Duodenal mucosa (tissue), 2 donors: ENCODE measurements at regions not wholly inside any gene's neighbourhood (a gene's known extent, or its start where the extent isn't known, plus 50 kb on each side); places are given as distances from the start of the nearest gene placed in this dataset.

Source experiments
- H3K27ac ChIP-seq: one replicate; pipeline ENCODE4 v1.7.0; 2013; ENCODE audit warnings: low read depth, low read length
- H3K27me3 ChIP-seq, 2 donors: one replicate each; pipeline ENCODE4 v1.7.0; 2013; ENCODE audit warnings: low read length in 2 of 2, control low read depth in 1 of 2; ENCODE audit not compliant: insufficient read depth in 2 of 2, control insufficient read depth in 1 of 2
- H3K36me3 ChIP-seq, 2 donors: one replicate each; pipeline ENCODE4 v1.7.0; 2013; ENCODE audit warnings: low read length in 2 of 2, control low read depth in 1 of 2; ENCODE audit not compliant: insufficient read depth in 2 of 2, control insufficient read depth in 1 of 2
- H3K4me1 ChIP-seq, 2 donors: one replicate each; pipeline ENCODE4 v1.7.0; 2013; ENCODE audit warnings: low read length in 2 of 2, control low read depth in 1 of 2; ENCODE audit not compliant: insufficient read depth in 2 of 2, control insufficient read depth in 1 of 2
- H3K4me3 ChIP-seq, 2 donors: one replicate each; pipeline ENCODE4 v1.7.0; 2013; ENCODE audit warnings: low read length in 2 of 2, low read depth in 1 of 2
- H3K9ac ChIP-seq, 2 donors: one replicate each; pipeline ENCODE4 v1.7.0; 2013; ENCODE audit warnings: low read length in 2 of 2, low read depth in 1 of 2
- H3K9me3 ChIP-seq, 2 donors: one replicate each; pipeline ENCODE4 v1.7.0; 2013; ENCODE audit warnings: low read length in 2 of 2, control low read depth in 1 of 2; ENCODE audit not compliant: control insufficient read depth in 1 of 2

GRCh38 chr6:134529921-134530320 is 212.0 kb upstream of the SGK1 start:
- Histone ChIP-seq H3K4me3 (no peak overlapping the region), H3K27ac (no peak overlapping the region), H3K4me1 (peaks cover 0 to 14% of the 10 kb centered on the region in 2 donors), H3K36me3 (no peaks in the 10 kb centered on the region), H3K9me3 (no peaks in the 10 kb centered on the region), H3K9ac (no peak overlapping the region), H3K27me3 (no peaks in the 10 kb centered on the region)

DNA sequence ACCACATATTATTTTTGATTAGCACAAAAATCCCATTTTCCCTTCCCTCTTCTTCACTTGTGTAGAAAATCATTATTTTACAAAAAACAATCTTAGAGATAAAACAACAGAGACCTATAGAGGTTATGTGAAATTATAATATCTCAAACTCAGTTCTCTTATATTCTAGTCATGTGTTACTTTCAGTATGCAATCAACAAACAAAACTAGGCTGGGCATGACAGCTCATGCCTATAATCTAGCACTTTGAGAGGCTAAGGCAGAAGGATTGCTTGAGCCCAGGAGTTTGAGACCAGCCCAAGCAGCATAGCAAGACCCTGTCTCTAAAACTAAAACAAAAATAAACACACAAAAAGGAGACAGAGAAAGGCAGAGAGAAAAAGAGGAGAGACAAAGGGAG is 211.4 kb upstream of the SGK1 start:
- peaks cover 0 to 14% of the 10 kb centered on the region in 2 donors for H3K4me1 ChIP-seq
- H3K4me3 ChIP-seq: no peak overlapping the region
- no peak overlapping the region for H3K27ac ChIP-seq
- H3K9ac ChIP-seq: no peak overlapping the region
- H3K27me3 ChIP-seq: no peaks in the 10 kb centered on the region
- H3K36me3 ChIP-seq: no peaks in the 10 kb centered on the region
- no peaks in the 10 kb centered on the region for H3K9me3 ChIP-seq

DNA sequence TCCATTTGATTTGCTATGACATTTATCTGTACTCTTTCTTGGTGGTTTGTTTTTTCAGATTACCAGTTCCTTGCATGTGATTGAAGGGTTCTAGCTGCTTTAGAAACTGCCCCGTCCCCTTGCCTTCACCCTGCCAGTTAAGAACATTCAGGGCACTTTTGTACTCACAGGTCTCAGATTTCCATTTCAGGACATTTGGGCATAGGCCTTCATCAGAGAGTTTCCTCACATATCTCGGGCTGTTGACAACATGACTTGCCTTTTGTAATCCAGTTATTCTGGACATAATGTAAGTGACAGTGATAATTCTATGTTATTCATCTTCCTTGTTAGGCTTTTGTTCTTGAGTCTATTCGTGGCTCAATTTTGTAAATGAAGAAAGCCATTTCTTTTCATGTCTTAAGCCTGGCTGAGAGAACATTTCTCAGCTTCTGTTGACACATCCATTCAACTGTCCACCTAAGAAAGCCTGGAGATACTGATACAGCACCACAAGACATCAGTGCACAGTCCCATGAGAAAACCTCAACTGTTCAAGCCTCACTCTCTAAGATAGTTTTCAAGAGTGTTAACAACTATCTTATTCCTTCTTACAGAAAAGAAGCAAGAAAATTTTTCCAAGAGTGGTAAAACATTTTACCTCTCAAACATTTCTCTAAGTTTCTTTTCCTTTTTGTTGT is 209.3 kb upstream of the SGK1 start:
- H3K9ac ChIP-seq: no peak overlapping the region
- H3K9me3 ChIP-seq: no peaks in the 10 kb centered on the region
- no peak overlapping the region for H3K27ac ChIP-seq
- H3K36me3 ChIP-seq: no peaks in the 10 kb centered on the region
- no peak overlapping the region for H3K4me3 ChIP-seq
- H3K4me1 ChIP-seq: peaks cover 0 to 14% of the 10 kb centered on the region in 2 donors
- H3K27me3 ChIP-seq: no peaks in the 10 kb centered on the region

DNA sequence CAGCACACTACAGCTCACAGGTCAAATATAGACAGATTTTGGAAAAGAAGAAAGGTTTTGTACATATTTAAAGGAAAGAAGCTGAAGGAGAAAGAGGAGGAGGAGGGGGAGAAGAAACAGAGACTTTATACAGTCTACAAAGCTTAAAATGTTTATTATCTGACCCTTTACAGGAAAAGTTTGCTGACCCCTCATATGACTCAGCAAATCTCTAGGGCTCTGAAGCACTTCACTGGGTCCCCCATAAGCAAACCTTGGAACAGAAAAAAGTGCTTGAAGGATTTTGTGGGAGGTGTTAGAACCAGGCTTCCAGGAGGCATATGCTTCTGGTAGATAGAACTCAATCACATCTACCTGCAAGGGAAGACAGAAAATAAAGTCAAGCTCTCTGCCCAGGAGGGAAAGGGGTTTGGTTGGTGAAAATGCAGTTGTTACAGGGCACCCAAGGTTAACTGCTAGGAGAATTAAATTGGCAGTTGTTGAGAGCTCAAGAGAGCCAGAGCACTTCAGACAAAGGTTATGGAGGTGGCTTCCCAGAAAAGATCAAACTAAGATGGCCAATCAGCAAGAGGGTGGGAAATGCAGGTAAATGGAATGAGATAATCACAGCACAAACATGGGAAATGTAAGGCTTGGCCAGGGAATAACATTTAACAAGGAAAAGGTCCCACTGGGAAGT is 207.4 kb upstream of the SGK1 start:
- Histone ChIP-seq H3K9ac (no peak overlapping the region), H3K27ac (no peak overlapping the region), H3K9me3 (no peaks in the 10 kb centered on the region), H3K4me3 (no peak overlapping the region), H3K36me3 (no peaks in the 10 kb centered on the region), H3K4me1 (peaks cover 0 to 11% of the 10 kb centered on the region in 2 donors), H3K27me3 (no peaks in the 10 kb centered on the region)

DNA sequence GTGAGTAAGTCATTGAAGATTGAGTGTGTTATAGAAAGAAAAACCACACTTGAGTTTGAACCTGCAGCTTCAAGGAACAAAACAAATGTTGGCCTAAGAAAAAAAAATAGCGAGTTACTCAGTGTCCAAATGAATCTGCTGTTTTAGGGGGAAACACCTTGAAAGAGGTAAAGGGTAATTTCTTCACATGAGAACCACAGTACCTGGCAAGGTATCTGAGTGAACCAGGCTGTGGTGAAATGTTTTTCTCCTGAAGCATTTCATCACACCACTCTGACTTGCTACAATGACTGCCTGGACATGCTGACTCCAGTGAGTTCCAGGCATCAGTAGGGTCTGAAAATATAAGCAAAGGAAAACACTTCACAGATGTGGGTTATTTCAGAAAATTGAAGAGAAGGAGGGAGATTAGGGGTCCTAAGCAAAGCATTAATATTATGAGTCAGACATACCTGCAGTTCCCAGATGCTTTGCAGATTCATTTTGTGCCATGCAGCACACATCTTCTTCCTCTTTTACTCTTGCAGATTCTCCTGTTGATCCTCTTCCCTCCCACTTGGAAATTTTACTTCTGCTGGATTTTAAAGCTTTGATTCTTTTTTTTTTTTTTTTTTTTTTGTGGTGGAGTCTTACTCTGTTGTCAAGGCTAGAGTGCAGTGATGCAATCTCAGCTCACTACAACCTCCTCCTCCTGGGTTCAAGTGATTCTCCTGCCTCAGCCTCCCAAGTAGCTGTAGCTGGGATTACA is 206.2 kb upstream of the SGK1 start:
- Histone ChIP-seq H3K27me3 (no peaks in the 10 kb centered on the region), H3K9ac (no peak overlapping the region), H3K27ac (no peak overlapping the region), H3K36me3 (no peaks in the 10 kb centered on the region), H3K4me3 (no peak overlapping the region), H3K9me3 (no peaks in the 10 kb centered on the region), H3K4me1 (peaks cover 0 to 11% of the 10 kb centered on the region in 2 donors)

- Histone ChIP-seq H3K9ac (no peak overlapping the region), H3K4me1 (peaks cover 0 to 11% of the 10 kb centered on the region in 2 donors), H3K27me3 (no peaks in the 10 kb centered on the region), H3K9me3 (no peaks in the 10 kb centered on the region), H3K36me3 (no peaks in the 10 kb centered on the region), H3K4me3 (no peak overlapping the region), H3K27ac (no peak overlapping the region)
Measured at GRCh38 chr6:134523051-134523450, 205.1 kb upstream of the SGK1 start.

- H3K4me3 ChIP-seq: no peak overlapping the region
- no peaks in the 10 kb centered on the region for H3K9me3 ChIP-seq
- no peak overlapping the region for H3K27ac ChIP-seq
- peaks cover 11 to 23% of the 10 kb centered on the region in 2 donors for H3K4me1 ChIP-seq
- no peaks in the 10 kb centered on the region for H3K27me3 ChIP-seq
- H3K36me3 ChIP-seq: no peaks in the 10 kb centered on the region
- H3K9ac ChIP-seq: no peak overlapping the region
Measured at GRCh38 chr6:134521116-134521501, 203.2 kb upstream of the SGK1 start.

DNA sequence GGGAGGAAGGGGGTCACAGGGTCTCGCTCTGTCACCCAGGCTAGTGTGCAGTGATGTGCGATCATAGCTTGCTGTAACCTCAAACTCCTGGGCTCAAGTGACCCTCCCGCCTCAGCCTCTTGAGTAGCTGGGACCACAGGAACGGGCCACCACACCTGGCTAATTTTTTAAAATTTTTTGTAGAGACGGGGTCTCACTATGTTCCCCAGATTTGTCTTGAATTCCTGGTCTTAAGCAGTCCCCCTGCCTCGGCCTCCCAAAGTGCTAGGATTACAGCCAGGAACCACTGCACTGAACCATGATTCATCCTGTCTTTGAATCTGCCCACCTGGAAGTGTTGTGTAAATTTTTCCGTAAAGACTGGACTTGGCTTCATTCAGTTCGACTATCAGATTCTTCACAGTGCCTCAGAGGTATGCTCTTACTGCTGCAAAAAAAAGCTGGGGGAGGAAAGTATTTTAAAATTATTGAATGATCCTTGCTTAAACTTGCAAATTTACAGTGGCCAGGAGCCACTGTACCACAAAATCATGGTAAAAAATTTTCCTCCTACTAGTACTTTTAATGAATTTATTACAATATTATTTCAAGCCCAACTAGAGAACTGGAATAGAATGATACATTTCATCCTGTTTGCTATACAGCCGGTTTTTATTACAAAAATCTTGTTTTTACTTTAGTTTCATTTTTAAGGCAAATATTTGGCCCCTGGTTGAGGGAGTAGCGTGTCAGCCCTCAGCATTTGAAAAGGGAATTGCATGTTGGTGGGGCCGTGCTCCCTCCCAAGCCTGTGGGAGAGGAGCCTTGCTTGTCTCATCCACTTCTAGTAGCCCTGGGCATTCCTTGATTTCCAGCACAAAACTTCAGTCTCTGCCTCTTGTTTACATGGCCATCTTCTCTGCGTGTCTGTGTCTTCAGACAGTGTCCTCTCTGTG is 202.5 kb upstream of the SGK1 start:
- H3K9me3 ChIP-seq: no peaks in the 10 kb centered on the region
- no peaks in the 10 kb centered on the region for H3K27me3 ChIP-seq
- H3K36me3 ChIP-seq: no peaks in the 10 kb centered on the region
- no peak overlapping the region for H3K4me3 ChIP-seq
- no peak overlapping the region for H3K27ac ChIP-seq
- no peak overlapping the region for H3K9ac ChIP-seq
- H3K4me1 ChIP-seq: peaks cover 11 to 17% of the 10 kb centered on the region in 2 donors

DNA sequence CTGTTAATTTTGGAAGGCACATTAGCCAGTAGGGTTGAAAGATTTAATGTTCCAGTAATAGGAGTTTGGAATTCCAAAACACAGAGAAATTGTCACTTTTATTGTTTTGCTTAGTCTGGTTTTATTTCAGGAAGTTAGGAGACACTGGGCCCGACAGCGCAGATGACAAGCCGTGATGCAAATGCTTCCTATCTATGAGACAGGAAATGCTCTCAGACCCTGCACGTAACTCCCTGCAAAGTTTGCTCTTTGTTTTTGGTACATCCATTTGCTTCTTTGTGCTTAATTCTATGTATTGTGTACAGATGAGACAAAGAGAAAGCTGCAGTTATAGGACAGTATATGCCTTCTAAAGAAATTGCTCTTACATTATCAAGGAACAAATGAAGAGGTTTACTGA is 201.6 kb upstream of the SGK1 start:
- Histone ChIP-seq H3K9me3 (no peaks in the 10 kb centered on the region), H3K27me3 (no peaks in the 10 kb centered on the region), H3K9ac (peak overlapping the region in 1 of 2 donors; percentile 12), H3K4me1 (peaks cover 11 to 13% of the 10 kb centered on the region in 2 donors), H3K36me3 (no peaks in the 10 kb centered on the region), H3K27ac (no peak overlapping the region), H3K4me3 (no peak overlapping the region)
